SK-N-SH (cell line): ENCODE measurements at regions not wholly inside any gene's neighbourhood (a gene's known extent, or its start where the extent isn't known, plus 50 kb on each side); places are given as distances from the start of the nearest gene placed in this dataset.

Experiments
- CTCF ChIP-seq: fragments of 200-600 bp; sonication (generic); IDR thresholded peaks from 2 replicates; pipeline ENCODE4 v1.6.1; 2017; ENCODE audit warnings: antibody characterized with exemption, mild to moderate bottlenecking, moderate library complexity
- EP300 ChIP-seq, 2 experiments: IDR thresholded peaks; 2 replicates each; pipeline versions ENCODE4 v1.4.0 to v1.6.1; 2012; ENCODE audit warnings: borderline replicate concordance in 1 of 2, low read depth in 1 of 2, low read length in 1 of 2
- GATA2 ChIP-seq: sonication (generic); formaldehyde crosslinking; IDR thresholded peaks from 2 replicates; pipeline ENCODE4 v1.5.0; 2020; ENCODE audit warnings: mild to moderate bottlenecking, missing genetic modification reagents
- POLR2AphosphoS5 ChIP-seq: IDR thresholded peaks from 2 replicates; pipeline ENCODE4 v1.6.1; 2012; ENCODE audit warnings: low read depth, low read length
- RFX5 ChIP-seq: IDR thresholded peaks from 2 replicates; pipeline ENCODE4 v1.6.1; 2012; ENCODE audit warnings: mild to moderate bottlenecking, improper control_type of control experiment, low read length
- RXRA ChIP-seq: IDR thresholded peaks from 2 replicates; pipeline ENCODE4 v1.4.0; 2012; ENCODE audit warnings: low read depth, mild to moderate bottlenecking, borderline replicate concordance
- SIN3A ChIP-seq: IDR thresholded peaks from 2 replicates; pipeline ENCODE4 v1.6.1; 2012; ENCODE audit warnings: low read depth, mild to moderate bottlenecking, low read length, moderate library complexity, borderline replicate concordance
- TAF1 ChIP-seq: IDR thresholded peaks from 2 replicates; pipeline ENCODE4 v1.6.1; 2012; ENCODE audit warnings: low read depth, mild to moderate bottlenecking, low read length, moderate library complexity, borderline replicate concordance
- TEAD4 ChIP-seq: IDR thresholded peaks from 2 replicates; pipeline ENCODE4 v1.4.0; 2012; ENCODE audit warnings: mild to moderate bottlenecking, borderline replicate concordance; ENCODE audit not compliant: insufficient read depth
- USF2 ChIP-seq: fragments of 150-350 bp; IDR thresholded peaks from 2 replicates; pipeline ENCODE4 v1.6.1; 2017; ENCODE audit warnings: antibody characterized with exemption, low read length, low read depth, borderline replicate concordance
- TF ChIP-seq, protein P1 (sequence below): IDR thresholded peaks from 2 replicates; pipeline ENCODE4 v1.4.0; 2012; ENCODE audit warnings: low read depth

GRCh38 chr12:41701943-41702601 lies 442.6 kb downstream of the GXYLT1 start:
- no peak for TF ChIP-seq RXRA
- TF ChIP-seq RFX5 = no peak
- no peak for TF ChIP-seq EP300 (IDR thresholded peaks at IDR 0.05; ENCODE audit: borderline replicate concordance in 1 of 2, low read depth in 1 of 2, low read length in 1 of 2)
- no peak for TF ChIP-seq CTCF
- TF ChIP-seq TAF1 = no peak
- no peak for TF ChIP-seq TEAD4
- TF ChIP-seq SIN3A = no peak
- no peak for TF ChIP-seq GATA2
- TF ChIP-seq, protein P1, sequence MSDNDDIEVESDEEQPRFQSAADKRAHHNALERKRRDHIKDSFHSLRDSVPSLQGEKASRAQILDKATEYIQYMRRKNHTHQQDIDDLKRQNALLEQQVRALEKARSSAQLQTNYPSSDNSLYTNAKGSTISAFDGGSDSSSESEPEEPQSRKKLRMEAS = no peak
- TF ChIP-seq POLR2AphosphoS5 = no peak
- TF ChIP-seq USF2 = no peak
